ENCODE measurements at regions not wholly inside any gene's neighbourhood (a gene's known extent, or its start where the extent isn't known, plus 50 kb on each side); places are given as distances from the start of the nearest gene placed in this dataset.

- H4K91ac ChIP-seq (replicated peaks; ENCODE audit: insufficient read length, low read length) = no peak overlapping the region
- FAIRE-seq (no peak), DNase-seq (ENCODE audit: low read depth in 1 of 2, low spot score in 2 of 2) (no peak)
- no peak overlapping the region for H3K4me3 ChIP-seq (ENCODE audit: extremely low read depth in 1 of 4, insufficient read depth in 2 of 4, low read depth in 3 of 4, low read length in 4 of 4)
- H3K79me2 ChIP-seq (ENCODE audit: control insufficient read depth in 1 of 2, insufficient read depth in 2 of 2, low read length in 2 of 2) = no peaks in the 10 kb centered on the region
- H2AFZ ChIP-seq (ENCODE audit: low read length) = no peak overlapping the region
- H3K23ac ChIP-seq (ENCODE audit: insufficient read length) = no peak overlapping the region
- no peak overlapping the region for H3K27ac ChIP-seq (ENCODE audit: low read depth, low read length)
- no peaks in the 10 kb centered on the region for H3K36me3 ChIP-seq (ENCODE audit: control insufficient read depth in 2 of 4, insufficient read depth in 4 of 4, low read length in 3 of 4)
- no peak overlapping the region for H2BK120ac ChIP-seq (replicated peaks; ENCODE audit: low read depth, low read length)
- no peak overlapping the region for H3K9ac ChIP-seq (replicated peaks in 1 of 4; ENCODE audit: extremely low read depth in 1 of 4, low read depth in 3 of 4, low read length in 3 of 4)
- no peak overlapping the region for H2BK15ac ChIP-seq (ENCODE audit: low read length)
- H3K4ac ChIP-seq (replicated peaks; ENCODE audit: insufficient read length, low read depth, low read length) = no peak overlapping the region
- no peak overlapping the region for H2BK5ac ChIP-seq (ENCODE audit: low read depth, low read length)
- no peaks in the 10 kb centered on the region for H4K20me1 ChIP-seq (replicated peaks in 1 of 2; ENCODE audit: control insufficient read depth in 1 of 2, insufficient read depth in 2 of 2, low read length in 2 of 2)
- H3K27me3 ChIP-seq (replicated peaks in 1 of 4; ENCODE audit: control insufficient read depth in 3 of 4, extremely low read depth in 1 of 4, insufficient read depth in 3 of 4, low read length in 3 of 4) = no peaks in the 10 kb centered on the region
- H3K14ac ChIP-seq (ENCODE audit: insufficient read length) = no peak overlapping the region
- WGBS, 2 experiments (ENCODE audit: extremely low coverage in 1 of 2, insufficient coverage in 1 of 2, insufficient read length in 1 of 2, insufficient replicate concordance in 2 of 2, low coverage in 1 of 2, low lambda C conversion rate in 2 of 2, missing lambda C conversion rate in 1 of 2) = 95% methylated on average over 4 of the region's 4 CpGs; no CpG with 5 or more reads in 1 of the 2 experiments
- H4K8ac ChIP-seq (ENCODE audit: extremely low read depth, insufficient read depth, low read length) = no peak overlapping the region
- H2AK5ac ChIP-seq (ENCODE audit: low read depth, low read length) = no peak overlapping the region
- H3K9me3 ChIP-seq (ENCODE audit: insufficient read depth in 2 of 2, low read depth in 1 of 2, low read length in 1 of 2) = no peaks in the 10 kb centered on the region
- H2BK20ac ChIP-seq (ENCODE audit: low read length) = no peak overlapping the region
- POLR2A ChIA-PET (ENCODE audit: partially characterized antibody) = no interaction called here
- H4K5ac ChIP-seq (ENCODE audit: insufficient read length, low read depth, low read length) = no peak overlapping the region
- H3K4me1 ChIP-seq (replicated peaks in 1 of 4; ENCODE audit: control insufficient read depth in 3 of 4, insufficient read depth in 4 of 4, low read length in 3 of 4) = no peaks in the 10 kb centered on the region
- no peaks in the 10 kb centered on the region for H3K23me2 ChIP-seq (ENCODE audit: low read depth, low read length)
- no peak overlapping the region for H3K4me2 ChIP-seq (ENCODE audit: insufficient read depth in 1 of 2, low read depth in 2 of 2, low read length in 2 of 2)
- CTCF ChIA-PET (ENCODE audit: partially characterized antibody) = interaction anchor here (0.7 to 1.1 kb wide), 2 partner anchors 9 to 109 kb away, joined by 3 to 5 read pairs; no protein-coding TSS in a partner anchor
- H3K56ac ChIP-seq (replicated peaks; ENCODE audit: insufficient read length, low read depth, low read length) = no peak overlapping the region
- H3K18ac ChIP-seq (ENCODE audit: extremely low read depth, low read length) = no peak overlapping the region
- no peaks in the 10 kb centered on the region for H3K79me1 ChIP-seq (ENCODE audit: low read depth, low read length)
- no peak overlapping the region for H2BK12ac ChIP-seq (ENCODE audit: low read depth, low read length)
- TF ChIP-seq BCL11A (IDR thresholded peaks at IDR 0.05; ENCODE audit: low read depth in 2 of 2, low read length in 2 of 2) (no peak), HDAC2 (IDR thresholded peaks at IDR 0.05; ENCODE audit: borderline replicate concordance in 1 of 2, low read depth in 2 of 2, low read length in 2 of 2) (no peak), KDM1A (IDR thresholded peaks at IDR 0.05; ENCODE audit: borderline replicate concordance, low read length) (no peak), MAFK (IDR thresholded peaks at IDR 0.05; ENCODE audit: low read depth, low read length) (no peak), SP1 (IDR thresholded peaks at IDR 0.05; ENCODE audit: low read depth, low read length) (no peak), YY1 (IDR thresholded peaks at IDR 0.05; ENCODE audit: low read depth, low read length) (no peak), EP300 (IDR thresholded peaks at IDR 0.05; ENCODE audit: borderline replicate concordance in 1 of 2, low read depth in 2 of 2, low read length in 2 of 2) (no peak), MAX (IDR thresholded peaks at IDR 0.05) (no peak), CBX5 (IDR thresholded peaks at IDR 0.05; ENCODE audit: low read depth, low read length) (no peak)
Observed at GRCh38 chr13:109981000-109981399, 194.6 kb upstream of the IRS2 start.

All from H1 (cell line).